ENCODE measurements at regions not wholly inside any gene's neighbourhood (a gene's known extent, or its start where the extent isn't known, plus 50 kb on each side); places are given as distances from the start of the nearest gene placed in this dataset.

GRCh38 chr4:131388277-131388676 lies 1760.8 kb upstream of the PCDH10 start:
- intact Hi-C loops (cut with micrococcal nuclease) (no loop called here), dilution Hi-C loops (cut with HindIII; ENCODE audit: low sequenced_read_pairs, unreplicated experiment) (no loop called here), in situ Hi-C loops (cut with MboI; ENCODE audit: low sequenced_read_pairs) (no loop called here)
- no peak overlapping the region for H2AK5ac ChIP-seq (ENCODE audit: low read depth, low read length)
- H4K5ac ChIP-seq (ENCODE audit: low read depth, low read length): no peak overlapping the region
- no peak overlapping the region for H3K4ac ChIP-seq (ENCODE audit: low read depth, low read length)
- no peaks in the 10 kb centered on the region for H3K9me1 ChIP-seq (ENCODE audit: insufficient read depth, low read length)
- no peaks in the 10 kb centered on the region for H3K27me3 ChIP-seq (ENCODE audit: control insufficient read depth, insufficient read depth, low read length)
- no CpG with 5 or more reads among the region's 2 CpGs for WGBS, 2 experiments (ENCODE audit: extremely low coverage in 2 of 2, insufficient read length in 1 of 2)
- CTCF ChIA-PET: no interaction called here
- H3K23ac ChIP-seq (ENCODE audit: low read depth, low read length): no peak overlapping the region
- no peak overlapping the region for H3K18ac ChIP-seq (ENCODE audit: low read depth, low read length)
- H2BK15ac ChIP-seq (ENCODE audit: low read depth, low read length): no peak overlapping the region
- POLR2A ChIA-PET (ENCODE audit: unreplicated experiment): no interaction called here
- no peak overlapping the region for H3K56ac ChIP-seq (ENCODE audit: extremely low read depth, insufficient read depth, low read length)
- no peak overlapping the region for H2BK120ac ChIP-seq (ENCODE audit: low read depth, low read length)
- H2AK9ac ChIP-seq (replicated peaks; ENCODE audit: low read depth, low read length, poor library complexity): no peak overlapping the region
- no peak overlapping the region for H4K8ac ChIP-seq (ENCODE audit: low read depth in 2 of 2, low read length in 2 of 2)
- H4K20me1 ChIP-seq (ENCODE audit: insufficient read depth, low read length): no peaks in the 10 kb centered on the region
- BruUV-seq (replicated peaks): no TSS peak
- H3K36me3 ChIP-seq (ENCODE audit: control insufficient read depth, insufficient read depth, low read length): no peaks in the 10 kb centered on the region
- no peak overlapping the region for H4K91ac ChIP-seq (ENCODE audit: insufficient read depth, low read depth, low read length)
- no peak overlapping the region for H3K27ac ChIP-seq (ENCODE audit: insufficient read depth, low read length)
- no peak overlapping the region for H3K4me2 ChIP-seq (ENCODE audit: low read depth, low read length)
- H3K4me1 ChIP-seq (ENCODE audit: control insufficient read depth, insufficient read depth, low read length): no peaks in the 10 kb centered on the region
- H2BK20ac ChIP-seq (ENCODE audit: low read depth, low read length): no peak overlapping the region
- H3K9me3 ChIP-seq (ENCODE audit: control insufficient read depth, insufficient read depth, low read length): 0 out of 2 replicates have a peak, but pooled peaks cover 5% of the 10 kb centered on the region
- no peak overlapping the region for H3K9ac ChIP-seq (ENCODE audit: low read depth, low read length)
- ATAC-seq (ENCODE audit: low read depth): no peak
- H3K4me3 ChIP-seq (ENCODE audit: insufficient read depth, low read depth, low read length): no peak overlapping the region
- no peak overlapping the region for H2BK5ac ChIP-seq (ENCODE audit: low read depth, low read length, poor library complexity, severe bottlenecking)
- H3K79me1 ChIP-seq (ENCODE audit: low read depth in 1 of 2, low read length in 2 of 2): no peaks in the 10 kb centered on the region
- no peak overlapping the region for H2AFZ ChIP-seq (replicated peaks; ENCODE audit: low read length, poor library complexity)
- no peak for DNase-seq
- H3K14ac ChIP-seq (replicated peaks; ENCODE audit: low read depth, low read length): no peak overlapping the region
- TF ChIP-seq NFE2L2 (IDR thresholded peaks at IDR 0.05; ENCODE audit: low read depth, low read length) (no peak), RCOR1 (IDR thresholded peaks at IDR 0.05; ENCODE audit: insufficient replicate concordance, low read length) (no peak), CEBPB (IDR thresholded peaks at IDR 0.05; ENCODE audit: low read depth, low read length) (no peak)

Measured in IMR-90 (cell line).